Epithelial cell of esophagus (primary cell): ENCODE measurements at regions not wholly inside any gene's neighbourhood (a gene's known extent, or its start where the extent isn't known, plus 50 kb on each side); places are given as distances from the start of the nearest gene placed in this dataset.
"Not testable (repeated sequence)": the region's sequence is repeated elsewhere in the genome, so short reads cannot be mapped to it uniquely, and the experiment has no call there.

Experiments
- DNase-seq: peaks from one replicate; pipeline ENCODE4 v3.0.0; 2010; ENCODE audit warnings: low read depth
- H3K4me3 ChIP-seq: 2 replicates; pipeline ENCODE4 v1.5.1; 2011; ENCODE audit warnings: mild to moderate bottlenecking, low read length, control low read depth
- CTCF ChIP-seq: IDR thresholded peaks from 2 replicates; pipeline ENCODE4 v1.5.1; 2011; ENCODE audit warnings: low read depth, mild to moderate bottlenecking, low read length, control low read depth, inconsistent platforms; ENCODE audit not compliant: insufficient read depth; ENCODE audit errors: missing control alignments

GRCh38 chr16:88144028-88144511 is 192.8 kb downstream of the BANP start:
- no peak for TF ChIP-seq CTCF
- no peak overlapping the region for H3K4me3 ChIP-seq
- DNase-seq = no peak

DNA sequence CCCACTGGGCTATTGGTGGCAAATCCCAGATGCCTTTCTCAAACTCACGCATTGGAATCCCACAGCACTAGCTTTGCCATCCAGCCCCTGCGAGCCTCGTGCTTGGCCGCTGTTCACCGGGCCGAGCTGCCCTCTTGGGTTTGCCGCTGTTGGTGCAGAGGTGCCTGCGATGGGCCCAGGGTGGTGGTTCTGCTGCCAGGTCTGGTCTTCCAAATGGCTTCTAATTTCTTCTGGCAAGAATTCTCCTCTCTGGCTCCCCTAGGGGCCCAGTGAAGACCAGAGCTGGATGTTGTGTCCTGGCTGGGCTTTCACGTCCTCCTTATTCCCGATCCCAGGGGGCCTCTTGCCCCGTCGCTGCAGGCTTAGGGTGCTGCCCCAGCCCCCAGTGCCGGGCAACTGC is 194.1 kb downstream of the BANP start:
- DNase-seq, H3K4me3 ChIP-seq: not testable (repeated sequence)

DNA sequence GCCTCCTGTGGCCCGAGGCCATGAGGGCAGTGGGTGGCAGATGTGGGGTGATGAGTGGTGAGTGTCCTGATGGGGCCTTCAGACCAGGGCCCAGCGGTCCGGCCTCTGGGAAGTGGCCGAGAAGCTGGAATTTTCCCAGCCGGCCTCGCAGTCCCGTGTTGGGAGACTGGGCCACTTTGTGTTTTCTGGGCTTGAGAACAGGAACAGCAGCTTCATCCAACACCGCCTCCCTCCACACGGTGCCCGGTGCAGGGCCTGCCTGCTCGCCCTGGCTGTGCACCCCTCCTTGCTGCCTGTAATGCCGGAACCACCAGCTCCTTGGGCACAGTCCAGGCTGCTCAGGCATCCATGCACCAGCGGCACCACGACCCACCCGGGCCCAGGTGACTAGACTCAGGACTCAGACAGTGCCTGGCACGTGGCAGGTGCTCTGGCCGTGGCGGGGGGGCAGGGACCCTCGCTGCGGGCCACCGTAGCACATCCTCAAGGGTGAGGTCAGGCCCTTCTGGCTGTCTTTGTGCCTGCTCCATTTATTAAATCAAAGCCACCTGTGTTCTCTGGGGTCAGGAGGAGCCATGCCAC is 194.7 kb downstream of the BANP start:
- not testable (repeated sequence) for DNase-seq, H3K4me3 ChIP-seq

DNA sequence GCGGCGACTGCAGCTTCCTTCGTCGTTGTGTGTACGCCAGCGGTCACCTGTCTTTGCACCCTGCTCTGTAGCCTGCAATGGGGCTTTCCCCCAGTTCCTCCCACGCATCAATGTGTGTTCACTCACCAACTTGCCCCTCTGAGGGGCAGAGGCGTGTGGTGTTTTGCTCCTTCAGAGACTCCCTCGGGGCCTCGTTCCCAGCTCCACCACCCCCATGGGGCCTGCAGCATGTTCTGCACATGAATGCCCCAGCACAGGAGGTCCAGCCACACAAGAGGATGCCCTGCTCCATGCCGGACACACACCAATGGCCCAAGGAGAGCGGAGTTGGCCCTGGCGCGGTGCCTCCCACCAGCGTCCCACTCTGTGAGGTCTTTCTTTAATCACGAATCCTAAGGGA is 196.8 kb downstream of the BANP start:
- not testable (repeated sequence) for H3K4me3 ChIP-seq, DNase-seq

- H3K4me3 ChIP-seq, DNase-seq: not testable (repeated sequence)
These were observed 197.4 kb downstream of the BANP start for GRCh38 chr16:88148682-88149081.

- DNase-seq, H3K4me3 ChIP-seq: not testable (repeated sequence)
These were observed 197.9 kb downstream of the BANP start for GRCh38 chr16:88149158-88149603.

GRCh38 chr16:88149663-88150062 is 198.4 kb downstream of the BANP start:
- not testable (repeated sequence) for DNase-seq

GRCh38 chr16:88150456-88151128 is 199.4 kb downstream of the BANP start:
- DNase-seq, H3K4me3 ChIP-seq: not testable (repeated sequence)

More at GRCh38 chr16:88149663-88150062, 198.4 kb downstream of the BANP start:
- H3K4me3 ChIP-seq = not testable (repeated sequence)

- not testable (repeated sequence) for H3K4me3 ChIP-seq, DNase-seq
These were observed 199.9 kb downstream of the BANP start for GRCh38 chr16:88151129-88151499.

GRCh38 chr16:88151859-88152843 is 200.9 kb downstream of the BANP start:
- DNase-seq, H3K4me3 ChIP-seq: not testable (repeated sequence)

DNA sequence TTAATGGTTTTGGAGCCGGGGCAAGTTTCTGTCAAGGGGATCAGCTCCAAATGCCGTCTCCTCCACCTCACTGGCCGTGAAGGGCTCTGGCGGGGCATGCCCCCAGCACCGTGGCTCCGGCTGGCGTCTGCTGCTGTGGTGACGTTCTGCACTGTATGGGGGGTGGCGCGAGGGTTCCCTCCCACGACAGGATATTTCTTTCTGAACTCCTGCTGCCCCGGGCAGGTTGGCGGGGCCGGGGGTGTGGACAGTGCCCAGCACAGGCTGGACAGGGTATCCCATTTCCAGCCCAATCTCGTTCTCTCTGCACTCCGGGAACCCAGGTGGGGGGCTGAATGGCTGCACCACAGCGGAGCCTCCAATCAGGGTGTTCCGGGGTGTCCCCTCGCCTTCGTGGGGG is 201.6 kb downstream of the BANP start:
- not testable (repeated sequence) for H3K4me3 ChIP-seq, DNase-seq

- not testable (repeated sequence) for DNase-seq, H3K4me3 ChIP-seq
These were observed 202.3 kb downstream of the BANP start for GRCh38 chr16:88153516-88153915.

GRCh38 chr16:88154886-88155285 is 203.7 kb downstream of the BANP start:
- not testable (repeated sequence) for H3K4me3 ChIP-seq, DNase-seq

GRCh38 chr16:88155681-88156080 is 204.4 kb downstream of the BANP start:
- DNase-seq = not testable (repeated sequence)

GRCh38 chr16:88156640-88157283 is 205.5 kb downstream of the BANP start:
- not testable (repeated sequence) for H3K4me3 ChIP-seq, DNase-seq

More at GRCh38 chr16:88155681-88156080, 204.4 kb downstream of the BANP start:
- H3K4me3 ChIP-seq = not testable (repeated sequence)

- not testable (repeated sequence) for H3K4me3 ChIP-seq, DNase-seq
These were observed 206.5 kb downstream of the BANP start for GRCh38 chr16:88157686-88158085.

DNA sequence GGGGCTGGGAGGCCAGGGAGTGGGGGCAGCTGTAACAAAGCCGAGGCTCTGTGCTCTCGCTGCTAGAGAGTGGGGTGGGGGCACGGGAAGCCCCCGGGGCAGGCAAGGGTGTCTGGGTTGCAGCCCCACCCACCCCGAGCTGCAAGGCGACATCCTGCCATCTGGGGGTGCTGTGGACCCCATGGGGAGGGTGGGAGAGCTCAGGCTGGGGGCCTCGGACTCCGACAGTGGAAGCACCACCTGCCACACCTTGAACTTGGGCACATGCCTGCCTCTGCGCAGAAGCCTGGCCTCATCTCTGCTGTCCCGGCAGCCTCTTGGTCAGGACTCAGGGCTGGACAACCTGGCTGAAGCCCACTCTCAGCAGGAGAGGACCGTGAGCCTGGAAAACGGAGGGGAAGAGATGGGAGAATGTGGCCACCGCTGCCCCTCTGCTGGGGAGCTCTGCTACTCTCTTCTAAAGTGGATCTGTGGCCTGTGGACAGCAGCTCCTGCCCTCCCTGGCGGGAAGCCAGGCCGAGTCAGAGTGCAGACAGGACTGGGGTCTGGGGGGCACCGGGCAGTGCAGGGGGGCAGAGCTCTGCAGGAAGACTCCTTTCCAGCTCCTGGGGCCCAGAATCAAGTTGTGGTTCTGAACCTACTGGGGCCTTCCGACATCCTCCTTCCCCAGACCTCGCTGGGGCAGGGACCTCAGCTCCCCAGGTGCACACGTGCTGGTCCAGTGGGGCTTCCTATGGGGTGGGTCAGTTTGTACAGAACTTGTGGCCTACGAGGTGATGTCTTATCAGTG is 207.2 kb downstream of the BANP start:
- H3K4me3 ChIP-seq, DNase-seq: not testable (repeated sequence)
